Endothelial cell of umbilical vein (primary cell): ENCODE measurements at regions not wholly inside any gene's neighbourhood (a gene's known extent, or its start where the extent isn't known, plus 50 kb on each side); places are given as distances from the start of the nearest gene placed in this dataset.

Experiments used
- BruUV-seq: library from RNA; stranded (reverse); fragments of 400-500 nt; replicated peaks from 2 replicates; lab custom pipeline; 2021; lab: Mats Ljungman, UMichigan
- CTCF ChIA-PET: fragments of 300-600, 350-600 bp; sonication (Branson Sonifier 250); formaldehyde crosslinking; loops from one replicate; lab custom pipeline; 2021; ENCODE audit warnings: antibody characterized with exemption, inconsistent platforms; lab: Charles Lee
- POLR2A ChIA-PET: fragments of 300-600, 350-600 bp; sonication (Branson Sonifier 250); formaldehyde crosslinking; loops from one replicate; lab custom pipeline; 2021; ENCODE audit warnings: antibody characterized with exemption, inconsistent platforms; lab: Charles Lee
- DNase-seq: peaks from one replicate; pipeline ENCODE4 v3.0.0-alpha.2; 2011; ENCODE audit warnings: low read depth, low spot score
- FAIRE-seq: peaks from 2 replicates; lab custom pipeline; 2011; peaks lifted over from hg19 to GRCh38; lab: Jason Lieb, UNC
- H2AFZ ChIP-seq: 2 replicates; pipeline ENCODE4 v1.6.0; 2012; ENCODE audit warnings: low read depth, low read length, control low read depth, inconsistent platforms
- H3K27ac ChIP-seq: 2 replicates; pipeline ENCODE4 v1.5.1; 2011; ENCODE audit warnings: low read depth, mild to moderate bottlenecking, control low read depth, low read length, moderate library complexity; ENCODE audit not compliant: insufficient read depth
- H3K27me3 ChIP-seq, 2 experiments: 2 replicates each; pipeline versions ENCODE4 v1.6.0 to v1.6.1; 2011; ENCODE audit warnings: low read length in 2 of 2, mixed read lengths in 1 of 2; ENCODE audit not compliant: control insufficient read depth in 2 of 2, insufficient read depth in 2 of 2
- H3K36me3 ChIP-seq, 2 experiments: 2 replicates in 1 of 2; 3 replicates in 1 of 2; pipeline ENCODE4 v1.5.1; 2011; ENCODE audit warnings: low read length in 2 of 2, mild to moderate bottlenecking in 1 of 2, moderate library complexity in 1 of 2; ENCODE audit not compliant: control insufficient read depth in 2 of 2, insufficient read depth in 2 of 2; ENCODE audit errors: extremely low read depth in 1 of 2
- H3K4me1 ChIP-seq: 3 replicates; pipeline ENCODE4 v1.5.1; 2011; ENCODE audit warnings: mild to moderate bottlenecking, low read length; ENCODE audit not compliant: control insufficient read depth, insufficient read depth; ENCODE audit errors: extremely low read depth
- H3K4me2 ChIP-seq: 2 replicates; pipeline ENCODE4 v1.6.1; 2011; ENCODE audit warnings: low read length, control low read depth, mixed read lengths; ENCODE audit not compliant: insufficient read depth
- H3K4me3 ChIP-seq, 3 experiments: fragments of 200-600 bp in 1 of 3; sonication (generic), shearing (Covaris generic) in 1 of 3; replicated peaks in 1 of 3; 2 replicates each; pipeline ENCODE4 v1.5.1; 2011 to 2016; ENCODE audit warnings: control low read depth in 3 of 3, low read length in 3 of 3, mild to moderate bottlenecking in 2 of 3, inconsistent platforms in 1 of 3, low read depth in 1 of 3, moderate library complexity in 1 of 3; ENCODE audit not compliant: insufficient read depth in 1 of 3
- H3K79me2 ChIP-seq: 2 replicates; pipeline ENCODE4 v1.6.0; 2012; ENCODE audit warnings: low read length, inconsistent platforms; ENCODE audit not compliant: control insufficient read depth, insufficient read depth
- H3K9ac ChIP-seq: replicated peaks from 2 replicates; pipeline ENCODE3; 2011; ENCODE audit warnings: low read length, control low read depth; ENCODE audit not compliant: insufficient read depth; ENCODE audit errors: extremely low read depth
- H3K9me1 ChIP-seq: replicated peaks from 3 replicates; pipeline ENCODE4 v1.6.0; 2011; ENCODE audit warnings: mild to moderate bottlenecking, low read length; ENCODE audit not compliant: control insufficient read depth, insufficient read depth; ENCODE audit errors: extremely low read depth
- H3K9me3 ChIP-seq: replicated peaks from 2 replicates; pipeline ENCODE4 v1.5.1; 2012; ENCODE audit warnings: low read length, inconsistent platforms; ENCODE audit not compliant: control insufficient read depth, insufficient read depth
- H4K20me1 ChIP-seq: replicated peaks from 2 replicates; pipeline ENCODE3; 2011; ENCODE audit warnings: mild to moderate bottlenecking, low read length; ENCODE audit not compliant: control insufficient read depth, insufficient read depth; ENCODE audit errors: extremely low read depth
- EZH2 ChIP-seq: IDR thresholded peaks from 2 replicates; pipeline ENCODE4 v1.6.1; 2012; ENCODE audit warnings: borderline replicate concordance, low read depth, mild to moderate bottlenecking, moderate library complexity, low read length, inconsistent platforms; ENCODE audit not compliant: severe bottlenecking
- FOS ChIP-seq: IDR thresholded peaks from 2 replicates; pipeline ENCODE4 v1.6.1; 2011; ENCODE audit warnings: mild to moderate bottlenecking, low read length, moderate library complexity, borderline replicate concordance; ENCODE audit not compliant: insufficient read depth
- GATA2 ChIP-seq: IDR thresholded peaks from 2 replicates; pipeline ENCODE4 v1.7.0; 2011; ENCODE audit warnings: low read depth, mild to moderate bottlenecking, moderate library complexity, mixed read lengths, low read length; ENCODE audit not compliant: insufficient read length, insufficient read depth
- JUN ChIP-seq: IDR thresholded peaks from 2 replicates; pipeline ENCODE4 v1.6.1; 2011; ENCODE audit warnings: borderline replicate concordance, low read depth; ENCODE audit not compliant: insufficient read length, insufficient read depth
- MYC ChIP-seq: IDR thresholded peaks from one replicate; pipeline ENCODE4 v1.6.1; 2011; ENCODE audit warnings: mild to moderate bottlenecking, low read depth, low read length
- POLR2A ChIP-seq: IDR thresholded peaks from 2 replicates; pipeline ENCODE4 v1.6.1; 2012; ENCODE audit warnings: low read depth, mild to moderate bottlenecking, control low read depth, low read length
- POLR2AphosphoS5 ChIP-seq: IDR thresholded peaks from 2 replicates; pipeline ENCODE4 v1.6.1; 2012; ENCODE audit warnings: low read depth, mild to moderate bottlenecking, control low read depth, low read length, moderate library complexity; ENCODE audit not compliant: insufficient read depth
- dilution Hi-C: fragments of 300-500 bp; cut with MboI; formaldehyde crosslinking; loops from one replicate; pipeline ENCODE4 v1.15.0; 2019; ENCODE audit warnings: low sequenced_read_pairs; ENCODE audit not compliant: extremely low pct_ligation_motif_present
- intact Hi-C: fragments of 100-400 bp; cut with micrococcal nuclease; formaldehyde crosslinking; loops from one replicate; pipeline ENCODE4 v1.10.0; 2022
- TF ChIP-seq, protein P1 (sequence below), 2 donors: IDR thresholded peaks; 1 replicate in 1 of 2; 2 replicates in 1 of 2; pipeline ENCODE4 v1.5.1; 2011; ENCODE audit warnings: low read length in 2 of 2, mild to moderate bottlenecking in 2 of 2, moderate library complexity in 2 of 2, control low read depth in 1 of 2, inconsistent platforms in 1 of 2, low read depth in 1 of 2; ENCODE audit not compliant: insufficient read depth in 1 of 2; ENCODE audit errors: extremely low read depth in 1 of 2
- TF ChIP-seq, protein P2 (sequence below): IDR thresholded peaks from 2 replicates; pipeline ENCODE4 v1.6.1; 2011; ENCODE audit not compliant: insufficient read depth, insufficient read length

DNA sequence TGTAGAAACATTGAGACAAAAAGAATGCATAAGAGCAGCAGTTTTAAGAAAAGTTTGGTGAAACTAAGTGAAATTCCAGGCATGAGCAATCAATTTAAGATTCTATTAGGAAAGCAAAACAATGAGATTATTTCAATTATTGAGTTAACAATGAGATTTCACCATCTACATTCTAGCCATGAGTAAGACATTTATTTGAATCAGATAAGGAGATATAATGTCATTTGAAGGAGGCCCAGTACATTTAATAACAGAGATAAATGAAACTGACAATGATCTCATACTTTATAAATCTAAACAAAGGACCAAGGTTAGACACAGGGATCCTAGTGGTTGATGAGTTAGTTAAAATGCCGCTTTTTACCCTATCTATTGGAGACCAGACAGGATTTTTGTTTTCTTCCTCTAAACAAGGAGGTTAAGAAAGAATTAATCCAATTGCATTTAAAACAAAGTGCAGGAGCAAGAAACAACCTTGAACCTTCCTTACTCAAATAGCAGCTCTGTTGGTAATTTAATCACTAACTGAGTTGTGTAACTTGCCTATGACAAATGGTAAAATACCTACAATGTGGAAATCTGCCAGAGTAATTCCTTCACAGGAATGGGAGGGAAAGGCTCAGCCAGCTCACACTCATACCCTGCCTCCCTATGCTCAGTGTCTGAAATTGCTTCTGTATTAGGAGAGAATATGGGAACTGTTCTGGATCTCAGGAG is 103.5 kb upstream of the NR3C1 start:
- TF ChIP-seq POLR2AphosphoS5 (no peak), POLR2A (no peak), JUN (no peak), MYC (no peak), GATA2 (no peak), EZH2 (no peak), FOS (no peak)
- TF ChIP-seq, protein P1, sequence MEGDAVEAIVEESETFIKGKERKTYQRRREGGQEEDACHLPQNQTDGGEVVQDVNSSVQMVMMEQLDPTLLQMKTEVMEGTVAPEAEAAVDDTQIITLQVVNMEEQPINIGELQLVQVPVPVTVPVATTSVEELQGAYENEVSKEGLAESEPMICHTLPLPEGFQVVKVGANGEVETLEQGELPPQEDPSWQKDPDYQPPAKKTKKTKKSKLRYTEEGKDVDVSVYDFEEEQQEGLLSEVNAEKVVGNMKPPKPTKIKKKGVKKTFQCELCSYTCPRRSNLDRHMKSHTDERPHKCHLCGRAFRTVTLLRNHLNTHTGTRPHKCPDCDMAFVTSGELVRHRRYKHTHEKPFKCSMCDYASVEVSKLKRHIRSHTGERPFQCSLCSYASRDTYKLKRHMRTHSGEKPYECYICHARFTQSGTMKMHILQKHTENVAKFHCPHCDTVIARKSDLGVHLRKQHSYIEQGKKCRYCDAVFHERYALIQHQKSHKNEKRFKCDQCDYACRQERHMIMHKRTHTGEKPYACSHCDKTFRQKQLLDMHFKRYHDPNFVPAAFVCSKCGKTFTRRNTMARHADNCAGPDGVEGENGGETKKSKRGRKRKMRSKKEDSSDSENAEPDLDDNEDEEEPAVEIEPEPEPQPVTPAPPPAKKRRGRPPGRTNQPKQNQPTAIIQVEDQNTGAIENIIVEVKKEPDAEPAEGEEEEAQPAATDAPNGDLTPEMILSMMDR (IDR thresholded peaks at IDR 0.05; ENCODE audit: extremely low read depth in 1 of 2, insufficient read depth in 1 of 2, low read depth in 1 of 2, low read length in 2 of 2) = no peak
- TF ChIP-seq, protein P2, sequence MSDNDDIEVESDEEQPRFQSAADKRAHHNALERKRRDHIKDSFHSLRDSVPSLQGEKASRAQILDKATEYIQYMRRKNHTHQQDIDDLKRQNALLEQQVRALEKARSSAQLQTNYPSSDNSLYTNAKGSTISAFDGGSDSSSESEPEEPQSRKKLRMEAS = no peak
- Histone ChIP-seq H3K36me3 (no peaks in the 10 kb centered on the region), H3K9me3 (no peaks in the 10 kb centered on the region), H3K4me1 (no peaks in the 10 kb centered on the region), H3K27me3 (no peaks in the 10 kb centered on the region), H3K27ac (no peak overlapping the region), H3K4me2 (no peak overlapping the region), H3K9ac (no peak overlapping the region), H3K79me2 (no peaks in the 10 kb centered on the region), H3K4me3 (no peak overlapping the region), H3K9me1 (no peaks in the 10 kb centered on the region), H2AFZ (no peak overlapping the region), H4K20me1 (no peaks in the 10 kb centered on the region)
- intact Hi-C loops = no loop called here
- dilution Hi-C loops = no loop called here
- BruUV-seq = no TSS peak
- ChIA-PET POLR2A (no interaction called here), CTCF (interaction anchor here (1.5 kb wide), 1 partner anchor 11 kb away, joined by 7 read pairs; no protein-coding TSS in a partner anchor)
- peak; percentile 11 for DNase-seq
- FAIRE-seq = no peak
